ENCODE measurements at regions not wholly inside any gene's neighbourhood (a gene's known extent, or its start where the extent isn't known, plus 50 kb on each side); places are given as distances from the start of the nearest gene placed in this dataset.
"Not testable (repeated sequence)": the region's sequence is repeated elsewhere in the genome, so short reads cannot be mapped to it uniquely, and the experiment has no call there.

GRCh38 chr7:73928644-73929043, 67.7 kb downstream of the TMEM270 start:
- not testable (repeated sequence) for TF ChIP-seq CTCF (CRISPR knock-in tag; IDR thresholded peaks at IDR 0.05); KAT8 (CRISPR knock-in tag; IDR thresholded peaks at IDR 0.05); HMGA1 (CRISPR knock-in tag; conservative IDR thresholded peaks at IDR 0.05); ZNF232 (CRISPR knock-in tag; IDR thresholded peaks at IDR 0.05; ENCODE audit: borderline replicate concordance); ZNF317 (CRISPR knock-in tag; IDR thresholded peaks at IDR 0.05); CCAR2 (optimal IDR thresholded peaks at IDR 0.05; ENCODE audit: low read depth, low read length); ZNF646 (CRISPR knock-in tag; IDR thresholded peaks at IDR 0.05); POLR2AphosphoS5 (IDR thresholded peaks at IDR 0.05; ENCODE audit: low read depth, low read length)

All from HepG2 (cell line).